Kidney (tissue), 13 donors: ENCODE measurements at regions not wholly inside any gene's neighbourhood (a gene's known extent, or its start where the extent isn't known, plus 50 kb on each side); places are given as distances from the start of the nearest gene placed in this dataset.

ENCODE experiments used
- DNase-seq, 5 donors: peaks; one replicate each; pipeline ENCODE4 v3.0.0-alpha.2; 2013 to 2020
- FAIRE-seq: peaks from 2 replicates; lab custom pipeline; 2012; peaks lifted over from hg19 to GRCh38; lab: Jason Lieb, UNC
- H3K27ac ChIP-seq, 2 donors: one replicate each; pipeline ENCODE4 v1.7.0; 2013; ENCODE audit warnings: low read depth in 2 of 2, low read length in 2 of 2, inconsistent platforms in 1 of 2
- H3K27me3 ChIP-seq: one replicate; pipeline ENCODE4 v1.7.1; 2013; ENCODE audit warnings: low read length, inconsistent platforms; ENCODE audit not compliant: control insufficient read depth, insufficient read depth
- H3K36me3 ChIP-seq, 3 donors: one replicate each; pipeline versions ENCODE4 v1.7.0 to v1.7.1; 2013; ENCODE audit warnings: low read length in 3 of 3, control low read depth in 1 of 3, inconsistent platforms in 1 of 3; ENCODE audit not compliant: insufficient read depth in 3 of 3, control insufficient read depth in 2 of 3
- H3K4me1 ChIP-seq, 3 donors: one replicate each; pipeline versions ENCODE4 v1.7.0 to v1.7.1; 2013; ENCODE audit warnings: low read length in 3 of 3, inconsistent platforms in 1 of 3, low read depth in 1 of 3; ENCODE audit not compliant: control insufficient read depth in 2 of 3, insufficient read depth in 2 of 3
- H3K4me3 ChIP-seq, 3 donors: one replicate each; pipeline versions ENCODE4 v1.7.0 to v1.8.1; 2013; ENCODE audit warnings: low read length in 3 of 3, control low read depth in 1 of 3, inconsistent platforms in 1 of 3
- H3K9ac ChIP-seq, 3 donors: one replicate each; pipeline versions ENCODE4 v1.7.0 to v1.7.1; 2013; ENCODE audit warnings: low read length in 3 of 3, control low read depth in 1 of 3, inconsistent platforms in 1 of 3
- H3K9me3 ChIP-seq, 3 donors: one replicate each; pipeline versions ENCODE4 v1.7.0 to v1.7.1; 2013; ENCODE audit warnings: low read length in 3 of 3, control low read depth in 1 of 3, inconsistent platforms in 1 of 3; ENCODE audit not compliant: control insufficient read depth in 2 of 3, insufficient read depth in 1 of 3
- intact Hi-C: fragments of 100-400 bp; cut with DNase I; formaldehyde crosslinking; loops from one replicate; pipeline ENCODE4 v1.11.1; 2022
- TF ChIP-seq, protein P1 (sequence below): IDR thresholded peaks from 3 replicates; pipeline ENCODE4 v1.5.1; 2012; ENCODE audit warnings: mild to moderate bottlenecking, moderate library complexity, borderline replicate concordance; ENCODE audit not compliant: insufficient read depth; ENCODE audit errors: extremely low read depth
- donor health status: control.
- donor health status: control.
- donor health status: control.
- donor health status: control.
- donor health status: control.
- donor health status: DM: yes; HTN: yes; CAD: no.
- donor health status: Normal renal cell carcinoma (clear cell type).

DNA sequence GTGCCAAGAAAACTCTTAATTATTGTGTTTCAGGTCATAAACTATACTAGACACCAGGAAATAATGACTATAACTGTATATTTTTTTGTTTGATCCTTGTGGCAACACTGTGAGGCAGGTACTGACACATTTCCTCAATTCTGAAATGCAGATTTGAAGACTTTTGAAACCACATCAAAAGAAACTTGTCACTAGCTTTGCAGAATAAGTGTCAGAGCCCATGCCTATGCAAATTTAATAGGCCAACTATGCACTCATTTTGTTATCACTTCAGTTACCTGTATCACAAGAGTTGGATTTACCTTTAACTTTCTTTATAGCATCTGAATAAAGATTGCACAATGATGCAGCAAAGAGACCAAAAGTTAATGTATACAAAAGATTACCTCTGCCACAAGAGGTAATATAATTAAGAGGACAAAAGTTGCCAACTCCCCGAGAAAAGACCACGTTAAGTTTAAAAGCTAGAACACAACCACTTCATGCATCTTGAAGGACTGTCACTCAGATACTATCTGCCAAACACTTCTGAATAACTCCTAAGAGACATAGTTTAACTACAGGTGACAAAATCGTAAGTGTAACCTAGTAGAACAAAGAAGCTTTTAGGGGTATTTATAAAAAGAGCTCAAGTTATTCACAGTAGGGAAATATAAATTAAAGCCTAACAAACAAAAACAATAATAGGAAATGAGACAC is 80.5 kb downstream of the ELAPOR2 start:
- Histone ChIP-seq H3K9ac (no peak overlapping the region), H3K9me3 (no peaks in the 10 kb centered on the region), H3K4me1 (no peaks in the 10 kb centered on the region), H3K4me3 (no peak overlapping the region), H3K27ac (no peak overlapping the region), H3K27me3 (no peaks in the 10 kb centered on the region), H3K36me3 (no peaks in the 10 kb centered on the region)
- intact Hi-C loops: no loop called here
- DNase-seq: no peak
- no peak for FAIRE-seq
- TF ChIP-seq, protein P1, sequence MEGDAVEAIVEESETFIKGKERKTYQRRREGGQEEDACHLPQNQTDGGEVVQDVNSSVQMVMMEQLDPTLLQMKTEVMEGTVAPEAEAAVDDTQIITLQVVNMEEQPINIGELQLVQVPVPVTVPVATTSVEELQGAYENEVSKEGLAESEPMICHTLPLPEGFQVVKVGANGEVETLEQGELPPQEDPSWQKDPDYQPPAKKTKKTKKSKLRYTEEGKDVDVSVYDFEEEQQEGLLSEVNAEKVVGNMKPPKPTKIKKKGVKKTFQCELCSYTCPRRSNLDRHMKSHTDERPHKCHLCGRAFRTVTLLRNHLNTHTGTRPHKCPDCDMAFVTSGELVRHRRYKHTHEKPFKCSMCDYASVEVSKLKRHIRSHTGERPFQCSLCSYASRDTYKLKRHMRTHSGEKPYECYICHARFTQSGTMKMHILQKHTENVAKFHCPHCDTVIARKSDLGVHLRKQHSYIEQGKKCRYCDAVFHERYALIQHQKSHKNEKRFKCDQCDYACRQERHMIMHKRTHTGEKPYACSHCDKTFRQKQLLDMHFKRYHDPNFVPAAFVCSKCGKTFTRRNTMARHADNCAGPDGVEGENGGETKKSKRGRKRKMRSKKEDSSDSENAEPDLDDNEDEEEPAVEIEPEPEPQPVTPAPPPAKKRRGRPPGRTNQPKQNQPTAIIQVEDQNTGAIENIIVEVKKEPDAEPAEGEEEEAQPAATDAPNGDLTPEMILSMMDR: no peak

DNA sequence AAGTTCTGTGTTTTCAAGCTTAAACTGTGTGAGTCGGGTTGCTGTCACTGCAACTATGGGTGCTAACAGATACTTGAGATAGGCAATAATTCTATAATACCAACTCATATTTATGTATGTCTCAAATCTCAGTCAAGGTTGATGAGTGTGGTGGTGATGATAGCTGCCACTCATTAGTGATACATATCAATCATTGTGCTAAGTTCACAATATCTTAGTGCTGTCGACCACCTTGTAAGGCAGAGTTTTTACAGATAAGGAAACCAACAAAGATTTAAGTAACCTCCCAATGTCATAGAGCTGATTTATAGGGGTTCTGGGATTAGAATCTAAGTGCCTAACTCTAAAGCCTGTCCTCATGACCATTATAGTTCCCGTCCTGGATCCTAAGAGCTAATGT is 82.5 kb downstream of the ELAPOR2 start:
- DNase-seq (no peak), FAIRE-seq (no peak)
- TF ChIP-seq, protein P1: no peak
- no peak overlapping the region for H3K9ac ChIP-seq
- H3K27ac ChIP-seq: no peak overlapping the region
- no peaks in the 10 kb centered on the region for H3K4me1 ChIP-seq
- no peaks in the 10 kb centered on the region for H3K9me3 ChIP-seq
- intact Hi-C loops: no loop called here
- H3K27me3 ChIP-seq: no peaks in the 10 kb centered on the region
- no peaks in the 10 kb centered on the region for H3K36me3 ChIP-seq
- no peak overlapping the region for H3K4me3 ChIP-seq

DNA sequence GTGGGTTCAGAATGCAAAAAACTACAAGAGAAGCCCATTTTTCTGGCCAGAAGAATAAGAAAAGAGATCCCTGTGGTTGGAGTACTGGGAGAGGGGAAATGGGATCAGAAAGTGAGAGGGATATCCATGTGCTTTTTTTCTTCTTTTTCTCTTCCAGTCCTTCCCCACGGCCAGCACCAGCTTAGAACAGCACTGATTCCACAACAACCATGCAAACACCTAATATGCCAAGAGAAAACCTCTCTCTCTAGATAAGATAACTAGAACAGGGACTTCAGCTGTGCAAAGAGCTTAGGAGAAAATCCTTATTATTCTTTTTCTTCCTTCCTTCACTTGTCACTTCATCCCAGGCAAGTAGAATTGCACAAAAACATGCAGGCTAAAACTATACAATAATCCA is 83.5 kb downstream of the ELAPOR2 start:
- intact Hi-C loops: no loop called here
- H3K4me3 ChIP-seq: no peak overlapping the region
- H3K9me3 ChIP-seq: no peaks in the 10 kb centered on the region
- DNase-seq: no peak
- FAIRE-seq: no peak
- no peaks in the 10 kb centered on the region for H3K36me3 ChIP-seq
- no peaks in the 10 kb centered on the region for H3K27me3 ChIP-seq
- TF ChIP-seq, protein P1: no peak
- H3K27ac ChIP-seq: no peak overlapping the region
- H3K4me1 ChIP-seq: no peaks in the 10 kb centered on the region
- H3K9ac ChIP-seq: no peak overlapping the region

DNA sequence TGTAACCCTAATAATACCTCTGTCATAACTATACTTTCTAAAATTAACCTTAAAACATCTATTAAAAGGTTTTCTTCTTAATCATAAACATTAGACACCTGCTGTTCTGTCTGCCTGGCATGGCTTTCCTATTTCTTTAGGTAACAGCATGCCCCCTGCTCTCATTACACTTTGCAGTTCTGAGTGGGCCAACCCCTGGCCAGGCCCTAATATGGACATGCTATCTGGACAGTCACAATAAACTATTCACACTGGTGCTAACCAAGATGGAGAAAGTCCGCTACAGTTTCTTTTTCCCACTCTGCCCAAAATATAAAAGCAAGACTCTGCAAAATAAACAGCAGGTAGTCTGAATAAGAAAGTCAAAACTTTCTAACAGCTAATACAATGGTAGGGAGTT is 84.0 kb downstream of the ELAPOR2 start:
- Histone ChIP-seq H3K36me3 (no peaks in the 10 kb centered on the region), H3K27ac (no peak overlapping the region), H3K9ac (no peak overlapping the region), H3K4me1 (no peaks in the 10 kb centered on the region), H3K9me3 (no peaks in the 10 kb centered on the region), H3K27me3 (no peaks in the 10 kb centered on the region), H3K4me3 (no peak overlapping the region)
- FAIRE-seq (no peak), DNase-seq (no peak)
- intact Hi-C loops: no loop called here
- TF ChIP-seq, protein P1: no peak
